NT2/D1 (cell line): ENCODE measurements at regions not wholly inside any gene's neighbourhood (a gene's known extent, or its start where the extent isn't known, plus 50 kb on each side); places are given as distances from the start of the nearest gene placed in this dataset.
A peak's percentile ranks its signal among the peaks of the same experiment; 100 is the strongest.

Experiments used
- DNase-seq: peaks from one replicate; pipeline ENCODE4 v3.0.0-alpha.2; 2011; ENCODE audit warnings: low read depth, low spot score
- H3K27me3 ChIP-seq: 2 replicates; pipeline ENCODE4 v1.6.0; 2011; ENCODE audit warnings: mild to moderate bottlenecking; ENCODE audit not compliant: insufficient read length, insufficient read depth
- H3K36me3 ChIP-seq: 2 replicates; pipeline ENCODE4 v1.6.1; 2011; ENCODE audit warnings: mild to moderate bottlenecking, low read length, mixed read lengths; ENCODE audit not compliant: insufficient read depth, insufficient read length
- H3K4me1 ChIP-seq: 2 replicates; pipeline ENCODE4 v1.5.1; 2011; ENCODE audit not compliant: insufficient read depth, insufficient read length
- H3K4me3 ChIP-seq: 2 replicates; pipeline ENCODE4 v1.5.1; 2011; ENCODE audit warnings: low read depth; ENCODE audit not compliant: insufficient read length
- H3K9ac ChIP-seq: 2 replicates; pipeline ENCODE4 v1.6.0; 2011; ENCODE audit warnings: low read depth; ENCODE audit not compliant: insufficient read length
- H3K9me3 ChIP-seq: 2 replicates; pipeline ENCODE4 v1.5.1; 2011; ENCODE audit warnings: mild to moderate bottlenecking, low read length; ENCODE audit not compliant: insufficient read depth
- SUZ12 ChIP-seq: IDR thresholded peaks from 2 replicates; pipeline ENCODE4 v1.6.1; 2011; ENCODE audit not compliant: insufficient read length, insufficient read depth; ENCODE audit errors: extremely low read depth
- YY1 ChIP-seq: IDR thresholded peaks from 2 replicates; pipeline ENCODE4 v1.6.1; 2011; ENCODE audit not compliant: insufficient read length, insufficient read depth
- ZNF274 ChIP-seq: IDR thresholded peaks from 2 replicates; pipeline ENCODE4 v1.6.1; 2011; ENCODE audit warnings: mild to moderate bottlenecking, low read depth, low read length

DNA sequence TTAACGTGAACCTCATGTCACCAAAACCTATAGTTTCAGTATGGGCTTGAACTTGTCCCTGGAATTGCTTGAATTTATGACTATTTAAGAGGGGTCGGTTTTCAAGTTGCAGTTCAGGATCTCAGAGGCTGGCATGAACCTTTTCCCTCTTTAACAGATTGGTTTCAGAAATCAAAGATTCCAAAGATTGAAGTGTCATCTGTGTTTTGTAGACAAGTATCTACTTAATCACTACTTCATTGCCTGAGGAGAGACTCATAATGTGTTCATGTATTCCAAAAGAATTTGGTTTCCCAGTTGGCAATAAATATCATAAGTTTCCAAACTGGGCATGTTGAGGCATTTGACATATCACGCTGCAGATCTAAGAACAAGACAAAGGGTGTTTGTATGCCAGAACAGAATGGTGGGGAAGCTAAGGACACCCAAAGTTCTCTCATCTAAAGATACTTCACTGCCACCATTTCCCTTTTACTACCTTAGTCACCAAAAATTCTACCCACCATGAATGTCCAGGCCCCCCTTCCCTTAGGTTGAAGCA is 199.5 kb downstream of the NUAK1 start:
- Histone ChIP-seq H3K4me3 (no peak overlapping the region), H3K9me3 (no peaks in the 10 kb centered on the region), H3K4me1 (no peaks in the 10 kb centered on the region), H3K36me3 (no peaks in the 10 kb centered on the region), H3K9ac (no peak overlapping the region), H3K27me3 (no peaks in the 10 kb centered on the region)
- TF ChIP-seq SUZ12 (no peak), YY1 (no peak), ZNF274 (no peak)
- no peak for DNase-seq

DNA sequence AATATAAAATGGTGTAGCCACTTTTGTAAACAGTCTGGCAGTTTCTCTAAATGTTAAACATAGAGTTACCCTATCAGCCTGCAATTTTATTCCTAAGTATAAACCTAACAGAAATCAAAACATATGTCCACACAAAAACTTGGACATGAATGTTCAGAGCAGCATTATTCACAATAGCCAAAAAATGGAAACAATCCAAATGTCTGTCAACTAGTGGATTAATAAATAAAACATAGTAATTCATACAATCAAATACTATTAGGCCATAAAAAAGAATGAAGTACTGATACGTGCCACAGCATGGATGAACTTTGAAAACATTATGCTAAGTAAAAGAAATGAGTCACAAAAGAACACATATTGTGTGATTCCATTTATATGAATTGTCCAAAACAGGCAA is 196.5 kb downstream of the NUAK1 start:
- Histone ChIP-seq H3K4me3 (no peak overlapping the region), H3K9me3 (peaks cover 6% of the 10 kb centered on the region; the same call in 1 of the 2 replicates), H3K27me3 (no peaks in the 10 kb centered on the region), H3K9ac (no peak overlapping the region), H3K36me3 (no peaks in the 10 kb centered on the region), H3K4me1 (no peaks in the 10 kb centered on the region)
- no peak for DNase-seq
- TF ChIP-seq SUZ12: no peak
- no peak for TF ChIP-seq YY1
- no peak for TF ChIP-seq ZNF274

DNA sequence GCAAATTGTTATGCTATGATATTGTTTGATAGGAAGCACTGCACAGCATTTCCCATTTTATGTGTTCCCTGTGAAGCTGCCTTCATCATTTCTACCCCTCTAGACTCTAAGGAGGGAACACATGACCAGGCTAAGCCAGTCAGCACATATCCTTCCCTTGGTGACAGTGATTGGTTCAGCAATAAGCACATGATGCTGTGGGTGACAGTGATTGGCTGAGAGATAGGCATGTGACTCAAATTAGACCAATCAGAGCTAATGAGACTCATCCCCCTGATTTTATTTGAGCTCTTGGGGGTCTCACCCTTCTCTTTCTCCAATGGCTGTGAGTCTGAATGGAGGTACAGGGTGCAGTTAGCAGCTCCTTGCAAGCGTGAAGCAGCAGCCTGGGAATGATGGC is 195.2 kb downstream of the NUAK1 start:
- no peak overlapping the region for H3K4me3 ChIP-seq
- peaks cover 6% of the 10 kb centered on the region; the same call in 1 of the 2 replicates for H3K9me3 ChIP-seq
- TF ChIP-seq ZNF274 (no peak), SUZ12 (no peak), YY1 (no peak)
- H3K4me1 ChIP-seq: no peaks in the 10 kb centered on the region
- H3K9ac ChIP-seq: no peak overlapping the region
- no peak for DNase-seq
- H3K36me3 ChIP-seq: no peaks in the 10 kb centered on the region
- no peaks in the 10 kb centered on the region for H3K27me3 ChIP-seq

DNA sequence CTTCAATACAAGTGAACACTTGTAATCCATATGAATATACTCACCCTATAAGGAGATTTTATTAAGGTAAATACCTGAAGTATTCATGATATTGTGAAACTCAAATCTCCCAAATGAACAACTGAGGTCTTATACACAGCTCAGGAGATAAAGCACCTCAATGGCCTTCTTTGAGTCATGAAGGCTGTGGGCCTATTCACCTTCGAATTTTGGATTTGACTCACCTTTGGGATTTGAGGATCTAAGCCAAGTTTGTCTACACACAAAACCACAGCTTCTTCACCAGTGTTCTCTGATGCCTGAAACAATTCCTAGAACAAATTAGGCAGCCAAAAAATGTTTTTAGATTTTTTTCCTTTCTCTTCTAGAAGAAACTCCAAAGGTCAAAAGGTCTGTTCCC is 194.1 kb downstream of the NUAK1 start:
- no peak for DNase-seq
- no peaks in the 10 kb centered on the region for H3K36me3 ChIP-seq
- H3K9ac ChIP-seq: no peak overlapping the region
- TF ChIP-seq ZNF274: no peak
- TF ChIP-seq SUZ12: no peak
- no peak for TF ChIP-seq YY1
- no peaks in the 10 kb centered on the region for H3K4me1 ChIP-seq
- peaks cover 12% of the 10 kb centered on the region; the same call in 1 of the 2 replicates for H3K9me3 ChIP-seq
- no peak overlapping the region for H3K4me3 ChIP-seq
- H3K27me3 ChIP-seq: no peaks in the 10 kb centered on the region

DNA sequence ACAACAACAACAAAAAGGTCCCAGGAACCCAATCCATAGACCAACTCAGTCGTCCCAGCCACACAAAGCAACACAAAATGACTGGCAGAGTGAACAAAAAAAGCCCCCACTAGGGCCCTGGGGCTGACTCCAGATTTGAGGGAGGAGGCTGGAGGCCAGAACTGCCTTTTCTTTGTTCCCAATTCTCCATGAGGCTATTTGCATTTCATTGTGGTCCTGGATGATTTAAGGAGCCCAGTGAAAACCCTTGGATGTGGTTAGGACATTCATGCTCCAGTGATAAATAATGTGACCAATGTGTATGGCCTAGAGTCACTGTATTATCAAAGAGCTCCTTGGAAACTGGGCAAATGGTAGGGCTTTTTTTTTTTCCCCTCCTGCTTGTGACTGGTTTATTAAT is 192.9 kb downstream of the NUAK1 start:
- peak; percentile 18 for DNase-seq
- no peaks in the 10 kb centered on the region for H3K36me3 ChIP-seq
- no peak overlapping the region for H3K9ac ChIP-seq
- H3K4me1 ChIP-seq: no peaks in the 10 kb centered on the region
- no peak overlapping the region for H3K4me3 ChIP-seq
- peaks cover 12% of the 10 kb centered on the region; the same call in 1 of the 2 replicates for H3K9me3 ChIP-seq
- TF ChIP-seq ZNF274: no peak
- TF ChIP-seq SUZ12: no peak
- TF ChIP-seq YY1: no peak
- H3K27me3 ChIP-seq: no peaks in the 10 kb centered on the region

DNA sequence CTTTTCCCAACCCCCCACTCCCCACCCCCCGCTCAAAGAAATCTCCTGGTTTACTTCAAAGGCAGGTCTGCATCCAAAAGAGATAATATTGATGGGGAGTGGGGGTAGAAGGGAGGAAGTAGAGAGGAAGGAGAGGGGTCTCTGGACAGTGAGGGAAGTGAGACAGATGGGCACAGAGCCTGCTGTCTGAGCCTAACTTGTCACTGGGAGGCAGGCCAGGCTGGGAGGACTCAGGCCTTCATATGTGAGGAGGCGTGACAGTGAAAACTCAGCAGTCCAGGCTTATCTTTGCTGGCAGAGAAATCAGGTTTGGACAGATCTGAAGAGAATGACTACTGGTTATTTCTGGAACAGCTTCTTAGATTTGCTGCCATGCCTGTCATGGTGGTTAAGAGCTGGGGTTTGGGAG is 192.3 kb downstream of the NUAK1 start:
- no peak for TF ChIP-seq YY1
- no peak for TF ChIP-seq ZNF274
- no peak for TF ChIP-seq SUZ12
- Histone ChIP-seq H3K27me3 (no peaks in the 10 kb centered on the region), H3K4me3 (no peak overlapping the region), H3K36me3 (no peaks in the 10 kb centered on the region), H3K9me3 (peaks cover 12% of the 10 kb centered on the region; the same call in 1 of the 2 replicates), H3K4me1 (no peaks in the 10 kb centered on the region), H3K9ac (no peak overlapping the region)
- DNase-seq: no peak

DNA sequence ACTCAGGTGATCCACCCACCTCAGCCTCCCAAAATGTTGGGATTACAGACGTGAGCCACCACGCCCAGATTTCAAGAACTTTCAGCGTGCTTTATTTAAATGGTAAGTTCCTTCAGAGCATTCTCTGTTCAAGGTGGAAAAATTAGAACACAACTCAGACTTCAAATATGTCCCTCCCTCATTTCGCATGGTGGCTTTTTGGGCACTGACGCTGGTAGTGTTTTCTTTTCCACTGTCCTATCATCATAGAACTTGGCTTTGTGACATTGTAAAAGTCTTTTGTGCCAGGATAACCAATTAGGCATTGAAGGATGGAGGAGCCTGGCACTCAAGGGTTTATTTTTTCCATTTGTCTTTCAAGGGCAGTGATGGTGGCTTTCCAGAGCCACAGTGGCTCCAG is 190.8 kb downstream of the NUAK1 start:
- no peak for DNase-seq
- H3K4me3 ChIP-seq: no peak overlapping the region
- no peak for TF ChIP-seq ZNF274
- no peak overlapping the region for H3K9ac ChIP-seq
- H3K9me3 ChIP-seq: peaks cover 12% of the 10 kb centered on the region; the same call in 1 of the 2 replicates
- H3K27me3 ChIP-seq: no peaks in the 10 kb centered on the region
- H3K4me1 ChIP-seq: no peaks in the 10 kb centered on the region
- no peaks in the 10 kb centered on the region for H3K36me3 ChIP-seq
